GM12878 (cell line): ENCODE measurements at regions not wholly inside any gene's neighbourhood (a gene's known extent, or its start where the extent isn't known, plus 50 kb on each side); places are given as distances from the start of the nearest gene placed in this dataset.

ENCODE experiments used
- JUNB ChIP-seq: IDR thresholded peaks from 2 replicates; pipeline ENCODE4 v1.6.1; 2016; ENCODE audit warnings: antibody characterized with exemption, mild to moderate bottlenecking
- POLR2A ChIP-seq: IDR thresholded peaks from 2 replicates; pipeline ENCODE4 v1.6.1; 2011; ENCODE audit warnings: low read depth, mild to moderate bottlenecking, low read length
- TF ChIP-seq, protein P1 (sequence below), 3 experiments: IDR thresholded peaks in 2 of 3; conservative IDR thresholded peaks in 1 of 3; 2 replicates each; pipeline ENCODE4 v1.5.1; 2011; ENCODE audit warnings: low read depth in 3 of 3, low read length in 3 of 3, mild to moderate bottlenecking in 3 of 3, control low read depth in 2 of 3, moderate library complexity in 2 of 3, inconsistent platforms in 1 of 3, mixed read lengths in 1 of 3; ENCODE audit not compliant: control insufficient read depth in 2 of 3, insufficient read depth in 1 of 3; ENCODE audit errors: extremely low read depth in 1 of 3

DNA sequence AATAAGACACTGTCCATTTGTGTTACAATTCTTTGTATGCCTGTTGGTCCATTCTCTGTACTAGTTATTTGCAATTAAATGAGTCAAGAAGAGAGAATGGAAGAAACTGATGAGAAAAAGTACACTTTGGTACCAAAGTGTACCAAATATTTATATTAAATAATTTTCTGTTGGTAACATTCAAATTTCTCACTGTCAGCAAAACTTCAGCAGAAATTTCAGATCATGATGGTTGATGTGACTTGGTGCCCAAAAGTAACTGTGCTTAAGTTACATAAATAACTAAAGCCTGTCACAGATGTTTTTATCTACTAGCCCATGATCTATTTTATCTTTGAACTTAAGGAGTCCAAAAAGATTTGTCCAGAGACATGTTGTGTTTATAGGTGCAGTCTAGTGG is 274.4 kb upstream of the CXADR start:
- TF ChIP-seq POLR2A, result no peak
- TF ChIP-seq, protein P1, sequence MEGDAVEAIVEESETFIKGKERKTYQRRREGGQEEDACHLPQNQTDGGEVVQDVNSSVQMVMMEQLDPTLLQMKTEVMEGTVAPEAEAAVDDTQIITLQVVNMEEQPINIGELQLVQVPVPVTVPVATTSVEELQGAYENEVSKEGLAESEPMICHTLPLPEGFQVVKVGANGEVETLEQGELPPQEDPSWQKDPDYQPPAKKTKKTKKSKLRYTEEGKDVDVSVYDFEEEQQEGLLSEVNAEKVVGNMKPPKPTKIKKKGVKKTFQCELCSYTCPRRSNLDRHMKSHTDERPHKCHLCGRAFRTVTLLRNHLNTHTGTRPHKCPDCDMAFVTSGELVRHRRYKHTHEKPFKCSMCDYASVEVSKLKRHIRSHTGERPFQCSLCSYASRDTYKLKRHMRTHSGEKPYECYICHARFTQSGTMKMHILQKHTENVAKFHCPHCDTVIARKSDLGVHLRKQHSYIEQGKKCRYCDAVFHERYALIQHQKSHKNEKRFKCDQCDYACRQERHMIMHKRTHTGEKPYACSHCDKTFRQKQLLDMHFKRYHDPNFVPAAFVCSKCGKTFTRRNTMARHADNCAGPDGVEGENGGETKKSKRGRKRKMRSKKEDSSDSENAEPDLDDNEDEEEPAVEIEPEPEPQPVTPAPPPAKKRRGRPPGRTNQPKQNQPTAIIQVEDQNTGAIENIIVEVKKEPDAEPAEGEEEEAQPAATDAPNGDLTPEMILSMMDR (IDR thresholded peaks at IDR 0.05 in 2 of 3, conservative IDR thresholded peaks at IDR 0.05 in 1 of 3; ENCODE audit: control insufficient read depth in 2 of 3, extremely low read depth in 1 of 3, insufficient read depth in 1 of 3, low read depth in 3 of 3, low read length in 3 of 3), result no peak
- no peak for TF ChIP-seq JUNB
